HPDE6-E6E7 (cell line): ENCODE measurements at regions not wholly inside any gene's neighbourhood (a gene's known extent, or its start where the extent isn't known, plus 50 kb on each side); places are given as distances from the start of the nearest gene placed in this dataset.

ENCODE experiments used
- DNase-seq: peaks from one replicate; pipeline ENCODE4 v3.0.0; 2011; ENCODE audit warnings: missing footprints; ENCODE audit errors: extremely low spot score

DNA sequence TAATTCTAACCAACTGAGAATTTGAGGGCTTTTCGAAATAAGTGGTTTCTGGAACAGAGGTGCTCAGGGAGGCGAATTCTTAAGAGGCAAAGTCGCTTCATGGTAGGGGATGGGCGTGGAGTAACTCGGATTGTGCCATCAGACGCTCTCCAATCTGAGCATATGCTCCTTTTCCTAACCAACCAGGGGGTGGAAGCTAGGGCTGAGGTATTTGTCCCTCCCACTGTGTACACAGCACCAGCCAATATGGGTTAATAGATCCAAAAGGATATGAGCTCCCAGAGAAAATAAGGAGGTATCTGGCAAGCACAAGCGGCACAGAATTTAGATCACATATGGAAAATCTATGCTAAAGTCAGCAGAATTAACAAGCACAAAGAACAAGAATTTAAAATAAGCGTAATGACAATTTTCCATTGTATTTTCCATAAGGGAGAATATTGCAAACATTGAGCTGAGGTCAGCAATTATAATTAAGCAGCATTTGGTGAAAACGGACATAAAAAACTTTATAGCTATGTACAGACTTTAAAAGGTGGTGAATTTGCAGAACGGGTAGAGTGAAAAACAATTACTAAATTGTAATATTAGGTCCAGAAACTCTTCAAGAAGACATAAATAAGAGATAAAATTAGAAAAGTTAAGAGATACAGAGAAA, 55.0 kb upstream of the PHACTR1 start:
- no peak for DNase-seq
